AG09319 (cell line): ENCODE measurements at regions not wholly inside any gene's neighbourhood (a gene's known extent, or its start where the extent isn't known, plus 50 kb on each side); places are given as distances from the start of the nearest gene placed in this dataset.
"Not testable (repeated sequence)": the region's sequence is repeated elsewhere in the genome, so short reads cannot be mapped to it uniquely, and the experiment has no call there.

Experiments used
- DNase-seq: peaks from one replicate; pipeline ENCODE4 v3.0.0-alpha.2; 2010; ENCODE audit warnings: low read depth; ENCODE audit errors: extremely low read depth
- CTCF ChIP-seq: IDR thresholded peaks from 2 replicates; pipeline ENCODE4 v1.5.1; 2011; ENCODE audit warnings: low read depth, mild to moderate bottlenecking, inconsistent platforms, low read length, moderate library complexity

GRCh38 chr14:28966416-28967233 lies 200.0 kb downstream of the FOXG1 start:
- DNase-seq: no peak

DNA sequence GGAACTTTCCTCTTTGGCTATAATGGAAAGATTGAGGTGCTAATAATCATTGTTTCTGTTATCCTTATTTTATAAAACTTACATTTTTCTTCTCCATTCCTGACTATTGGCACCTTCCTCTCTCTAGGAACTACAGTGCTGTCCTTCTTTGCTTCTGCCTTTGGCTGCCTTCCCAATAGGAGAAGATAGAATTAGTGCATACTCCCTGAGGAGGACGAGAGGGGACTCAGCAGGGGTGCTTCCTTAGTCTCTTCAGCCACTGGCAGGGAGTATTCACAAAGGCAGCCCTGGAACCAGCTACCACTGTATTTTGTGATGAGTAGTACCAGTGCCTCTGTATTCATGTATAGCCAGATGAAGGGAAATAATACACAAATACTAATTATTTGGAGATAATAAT lies 208.5 kb downstream of the FOXG1 start:
- no peak for DNase-seq
- no peak for TF ChIP-seq CTCF

More at GRCh38 chr14:28966416-28967233, 200.0 kb downstream of the FOXG1 start:
- no peak for TF ChIP-seq CTCF

- DNase-seq: no peak
- no peak for TF ChIP-seq CTCF
Measured at GRCh38 chr14:28982228-28982627, 215.6 kb downstream of the FOXG1 start.

DNA sequence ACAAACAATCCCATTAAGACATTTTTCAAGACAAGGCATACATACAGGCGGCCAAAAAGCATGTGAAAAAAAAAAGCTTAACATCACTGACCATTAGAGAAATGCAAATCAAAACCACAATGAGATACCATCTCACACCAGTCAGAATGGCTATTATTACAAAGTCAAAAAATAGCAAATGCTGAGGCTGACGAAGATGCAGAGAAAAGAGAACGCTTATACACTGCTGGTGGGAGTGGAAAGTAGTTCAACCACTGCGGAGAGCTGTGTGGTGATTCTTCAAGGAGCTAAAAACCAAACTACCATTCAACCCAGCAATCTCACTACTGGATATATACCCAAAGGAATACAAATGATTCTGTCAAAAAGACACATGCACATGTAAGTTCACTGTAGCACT lies 216.7 kb downstream of the FOXG1 start:
- DNase-seq: no peak
- no peak for TF ChIP-seq CTCF

- no peak for TF ChIP-seq CTCF
- DNase-seq: no peak
Measured at GRCh38 chr14:28987516-28987915, 220.9 kb downstream of the FOXG1 start.

- DNase-seq: not testable (repeated sequence)
Measured at GRCh38 chr14:28997196-28997595, 230.6 kb downstream of the FOXG1 start.

- TF ChIP-seq CTCF: no peak
- DNase-seq: no peak
Measured at GRCh38 chr14:28999656-29000055, 233.1 kb downstream of the FOXG1 start.

DNA sequence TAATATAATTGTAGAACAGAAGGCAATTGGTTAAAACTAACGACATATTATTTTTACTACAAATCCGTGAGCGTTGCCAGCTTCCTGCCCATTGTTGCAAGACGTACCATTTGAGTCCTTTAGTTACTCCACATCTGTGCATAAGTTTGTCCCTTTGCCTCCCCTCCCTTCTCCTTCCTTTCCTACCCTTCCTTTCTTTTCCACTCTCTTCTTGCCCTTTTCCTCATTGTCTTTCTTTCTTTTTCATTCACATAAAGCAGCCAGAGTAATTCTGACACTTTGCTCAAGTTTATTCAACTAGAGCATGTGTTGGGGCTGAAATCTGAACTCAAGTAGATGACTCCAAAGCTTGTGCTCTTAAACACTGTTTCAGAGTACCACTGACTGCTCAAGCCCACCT lies 239.1 kb downstream of the FOXG1 start:
- no peak for DNase-seq
- no peak for TF ChIP-seq CTCF
